Activated CD4-positive, alpha-beta memory T cell treated with anti-CD3 and anti-CD28 coated beads for 36 hours (primary cell): ENCODE measurements at regions not wholly inside any gene's neighbourhood (a gene's known extent, or its start where the extent isn't known, plus 50 kb on each side); places are given as distances from the start of the nearest gene placed in this dataset.
"Not testable (repeated sequence)": the region's sequence is repeated elsewhere in the genome, so short reads cannot be mapped to it uniquely, and the experiment has no call there.

Experiments
- CTCF ChIA-PET: fragments of 350-600 bp; sonication (Branson Sonifier 250); formaldehyde crosslinking; loops from one replicate; lab custom pipeline; 2021; ENCODE audit warnings: antibody characterized with exemption, inconsistent platforms; lab: Charles Lee
- POLR2A ChIA-PET: fragments of 350-600 bp; sonication (Branson Sonifier 250); formaldehyde crosslinking; loops from one replicate; lab custom pipeline; 2021; ENCODE audit warnings: antibody characterized with exemption; lab: Charles Lee
- DNase-seq: peaks from one replicate; pipeline ENCODE4 v3.0.0-alpha.2; 2020
- H3K27ac Mint-ChIP-seq: one replicate; pipeline ENCODE4 v1.8.0; 2021; ENCODE audit warnings: mixed read lengths
- H3K27me3 Mint-ChIP-seq: one replicate; pipeline ENCODE4 v1.8.0; 2021; ENCODE audit warnings: mixed read lengths
- H3K36me3 Mint-ChIP-seq: one replicate; pipeline ENCODE4 v1.8.0; 2021; ENCODE audit warnings: mixed read lengths
- H3K4me1 Mint-ChIP-seq: one replicate; pipeline ENCODE4 v1.8.0; 2021; ENCODE audit warnings: low read depth, mixed read lengths
- H3K4me3 Mint-ChIP-seq: one replicate; pipeline ENCODE4 v1.8.0; 2021; ENCODE audit warnings: mild to moderate bottlenecking, mixed read lengths
- H3K9me3 Mint-ChIP-seq: one replicate; pipeline ENCODE4 v1.8.0; 2021; ENCODE audit warnings: mixed read lengths
- intact Hi-C: fragments of 100-400 bp; cut with micrococcal nuclease; formaldehyde crosslinking; loops from one replicate; pipeline ENCODE4 v1.15.1; 2023

DNA sequence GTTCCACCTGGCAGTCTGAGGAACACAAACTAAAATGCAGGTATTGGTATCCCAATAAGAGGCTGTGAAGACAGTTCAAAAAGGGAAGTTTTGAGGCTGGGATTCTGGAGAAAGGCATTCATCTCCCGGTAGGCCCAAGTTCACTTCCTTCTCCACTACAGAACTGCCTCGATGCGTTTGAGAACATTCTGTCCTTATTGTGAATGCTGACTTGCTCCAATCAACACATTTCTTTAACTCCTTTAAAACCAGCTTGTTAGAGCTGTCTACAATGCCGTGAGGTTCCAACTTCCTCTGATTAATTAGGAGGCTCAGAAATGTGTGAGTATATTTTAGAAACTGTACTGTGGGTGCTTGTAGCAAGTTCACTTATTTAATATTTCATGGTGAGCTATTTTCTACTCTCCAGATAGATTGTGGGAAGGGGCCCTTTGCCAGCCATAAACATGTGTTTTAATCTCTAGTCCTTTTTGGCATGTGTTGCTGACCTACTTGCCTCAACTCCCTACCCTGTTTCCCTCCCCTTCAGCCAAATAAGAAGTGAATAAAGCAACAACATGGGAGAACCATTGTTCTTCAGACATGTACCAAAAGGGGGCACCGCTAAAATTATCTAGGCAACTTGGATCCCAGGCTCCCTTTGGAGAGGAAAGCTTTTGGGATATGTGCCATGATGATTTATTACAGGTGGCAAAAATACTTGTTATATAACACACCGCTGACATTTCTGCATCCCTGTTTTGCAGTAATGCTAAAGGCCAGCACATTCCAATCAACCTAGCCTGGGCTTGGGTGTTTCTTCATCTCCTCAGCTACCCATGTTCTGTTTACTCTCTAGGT, 245.6 kb downstream of the BLID start:
- no peaks in the 10 kb centered on the region for H3K27me3 Mint-ChIP-seq
- CTCF ChIA-PET: no interaction called here
- no peak overlapping the region for H3K4me3 Mint-ChIP-seq
- POLR2A ChIA-PET: no interaction called here
- DNase-seq: no peak
- H3K36me3 Mint-ChIP-seq: no peaks in the 10 kb centered on the region
- H3K9me3 Mint-ChIP-seq: peaks cover 3% of the 10 kb centered on the region
- H3K4me1 Mint-ChIP-seq: no peaks in the 10 kb centered on the region
- no peak overlapping the region for H3K27ac Mint-ChIP-seq
- intact Hi-C loops: no loop called here

- intact Hi-C loops: no loop called here
- no peak for DNase-seq
- no peaks in the 10 kb centered on the region for H3K27me3 Mint-ChIP-seq
- H3K9me3 Mint-ChIP-seq: peaks cover 8% of the 10 kb centered on the region
- H3K4me1 Mint-ChIP-seq: no peaks in the 10 kb centered on the region
- POLR2A ChIA-PET: no interaction called here
- CTCF ChIA-PET: no interaction called here
- H3K36me3 Mint-ChIP-seq: no peaks in the 10 kb centered on the region
- no peak overlapping the region for H3K27ac Mint-ChIP-seq
- no peak overlapping the region for H3K4me3 Mint-ChIP-seq
Measured at GRCh38 chr11:121869478-121869877, 246.5 kb downstream of the BLID start.

DNA sequence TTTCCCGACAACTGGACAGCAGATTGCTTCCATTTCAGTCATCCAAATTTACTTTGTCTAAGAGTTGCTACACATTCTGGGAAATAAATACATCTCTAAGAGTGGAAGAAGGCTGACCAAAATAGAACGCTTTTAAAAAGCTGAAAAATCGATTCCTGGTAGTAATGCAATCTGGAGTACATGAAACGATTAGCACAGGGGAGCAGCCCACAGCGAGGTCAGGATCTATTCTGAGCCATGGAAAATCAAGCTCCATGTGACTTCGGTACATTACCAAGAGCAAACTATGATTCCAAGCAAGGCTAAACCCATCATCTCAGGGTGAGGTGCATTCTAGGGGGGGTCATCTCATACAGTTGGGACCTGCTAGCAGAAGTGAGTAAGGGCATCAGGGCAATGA, 249.3 kb downstream of the BLID start:
- POLR2A ChIA-PET: no interaction called here
- DNase-seq: no peak
- CTCF ChIA-PET: no interaction called here
- Mint-ChIP-seq H3K4me1 (no peaks in the 10 kb centered on the region), H3K36me3 (no peaks in the 10 kb centered on the region), H3K27me3 (no peaks in the 10 kb centered on the region), H3K4me3 (no peak overlapping the region), H3K9me3 (peaks cover 15% of the 10 kb centered on the region), H3K27ac (no peak overlapping the region)
- intact Hi-C loops: no loop called here

DNA sequence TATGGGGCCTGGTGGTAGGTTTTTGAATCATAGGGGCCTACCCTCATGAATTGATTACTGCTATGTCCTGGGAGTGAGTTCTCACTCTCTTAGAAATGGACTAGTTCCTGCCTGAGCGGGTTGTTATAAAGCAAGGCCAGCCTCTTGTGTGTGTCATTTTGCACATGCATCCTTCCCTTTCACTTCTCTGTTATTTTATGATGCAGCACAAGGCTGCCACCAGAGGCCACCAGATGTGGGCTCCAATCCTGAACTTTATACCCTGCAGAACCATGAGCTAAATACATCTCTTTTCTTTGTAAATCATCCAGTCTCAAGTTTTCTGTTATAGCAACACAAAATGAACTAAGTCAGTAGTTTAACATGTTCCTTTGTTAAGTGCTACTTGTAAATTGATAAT, 251.4 kb downstream of the BLID start:
- ChIA-PET CTCF (no interaction called here), POLR2A (no interaction called here)
- Mint-ChIP-seq H3K27ac (no peak overlapping the region), H3K27me3 (no peaks in the 10 kb centered on the region), H3K36me3 (no peaks in the 10 kb centered on the region), H3K4me3 (no peak overlapping the region), H3K9me3 (peaks cover 17% of the 10 kb centered on the region), H3K4me1 (no peaks in the 10 kb centered on the region)
- no peak for DNase-seq
- intact Hi-C loops: no loop called here

- POLR2A ChIA-PET: no interaction called here
- Mint-ChIP-seq H3K36me3 (no peaks in the 10 kb centered on the region), H3K9me3 (peaks cover 17% of the 10 kb centered on the region), H3K27me3 (no peaks in the 10 kb centered on the region), H3K27ac (no peak overlapping the region), H3K4me3 (no peak overlapping the region), H3K4me1 (no peaks in the 10 kb centered on the region)
- intact Hi-C loops: no loop called here
- CTCF ChIA-PET: no interaction called here
- no peak for DNase-seq
Measured at GRCh38 chr11:121863126-121863525, 252.9 kb downstream of the BLID start.

- H3K36me3 Mint-ChIP-seq, H3K4me1 Mint-ChIP-seq, intact Hi-C loops, POLR2A ChIA-PET, H3K27ac Mint-ChIP-seq, H3K27me3 Mint-ChIP-seq, DNase-seq, CTCF ChIA-PET, H3K4me3 Mint-ChIP-seq: not testable (repeated sequence)
- peaks cover 13% of the 10 kb centered on the region for H3K9me3 Mint-ChIP-seq
Measured at GRCh38 chr11:121855138-121855537, 260.9 kb downstream of the BLID start.

GRCh38 chr11:121844016-121844415, 272.0 kb downstream of the BLID start:
- CTCF ChIA-PET: interaction anchor here (0.6 kb wide), 1 partner anchor 615 kb away, joined by 3 read pairs; no protein-coding TSS in a partner anchor
- Mint-ChIP-seq H3K36me3 (no peaks in the 10 kb centered on the region), H3K9me3 (peaks cover 4% of the 10 kb centered on the region), H3K27ac (no peak overlapping the region), H3K27me3 (no peaks in the 10 kb centered on the region), H3K4me1 (no peaks in the 10 kb centered on the region), H3K4me3 (no peak overlapping the region)
- POLR2A ChIA-PET: no interaction called here
- DNase-seq: no peak
- intact Hi-C loops: no loop called here

DNA sequence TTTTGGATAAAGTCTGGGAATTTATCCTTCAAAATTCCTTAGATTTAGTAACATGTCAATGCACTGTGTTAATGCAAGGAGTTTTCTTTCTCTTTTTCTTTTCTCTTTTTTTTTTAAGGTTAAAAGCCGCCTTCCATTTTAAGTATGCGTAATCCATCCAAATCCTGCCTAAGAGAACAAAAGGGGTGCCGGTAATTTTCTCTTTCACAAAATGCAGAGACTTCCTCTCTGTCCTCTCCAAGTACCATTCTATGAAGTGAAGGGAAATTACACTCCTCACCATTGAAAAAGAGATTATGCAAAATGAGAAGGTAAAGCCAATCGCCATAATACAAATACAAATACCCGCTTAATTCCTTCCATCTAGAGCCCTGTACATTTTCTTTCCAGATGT, 273.8 kb downstream of the BLID start:
- Mint-ChIP-seq H3K4me3 (no peak overlapping the region), H3K27ac (no peak overlapping the region), H3K9me3 (peaks cover 7% of the 10 kb centered on the region), H3K27me3 (no peaks in the 10 kb centered on the region), H3K36me3 (no peaks in the 10 kb centered on the region), H3K4me1 (no peaks in the 10 kb centered on the region)
- ChIA-PET CTCF (no interaction called here), POLR2A (no interaction called here)
- DNase-seq: no peak
- intact Hi-C loops: no loop called here

GRCh38 chr11:121841487-121842191, 274.4 kb downstream of the BLID start:
- Mint-ChIP-seq H3K9me3 (peaks cover 7% of the 10 kb centered on the region), H3K27me3 (no peaks in the 10 kb centered on the region), H3K4me1 (no peaks in the 10 kb centered on the region), H3K27ac (no peak overlapping the region), H3K4me3 (no peak overlapping the region), H3K36me3 (no peaks in the 10 kb centered on the region)
- DNase-seq: no peak
- ChIA-PET POLR2A (no interaction called here), CTCF (no interaction called here)
- intact Hi-C loops: no loop called here

- CTCF ChIA-PET: interaction anchor here (0.5 kb wide), 1 partner anchor 13 kb away, joined by 3 read pairs; no protein-coding TSS in a partner anchor
- H3K4me3 Mint-ChIP-seq: no peak overlapping the region
- H3K27me3 Mint-ChIP-seq: no peaks in the 10 kb centered on the region
- DNase-seq: no peak
- intact Hi-C loops: no loop called here
- no peak overlapping the region for H3K27ac Mint-ChIP-seq
- no peaks in the 10 kb centered on the region for H3K4me1 Mint-ChIP-seq
- peaks cover 8% of the 10 kb centered on the region for H3K9me3 Mint-ChIP-seq
- H3K36me3 Mint-ChIP-seq: no peaks in the 10 kb centered on the region
- POLR2A ChIA-PET: no interaction called here
Measured at GRCh38 chr11:121839781-121840180, 276.2 kb downstream of the BLID start.

DNA sequence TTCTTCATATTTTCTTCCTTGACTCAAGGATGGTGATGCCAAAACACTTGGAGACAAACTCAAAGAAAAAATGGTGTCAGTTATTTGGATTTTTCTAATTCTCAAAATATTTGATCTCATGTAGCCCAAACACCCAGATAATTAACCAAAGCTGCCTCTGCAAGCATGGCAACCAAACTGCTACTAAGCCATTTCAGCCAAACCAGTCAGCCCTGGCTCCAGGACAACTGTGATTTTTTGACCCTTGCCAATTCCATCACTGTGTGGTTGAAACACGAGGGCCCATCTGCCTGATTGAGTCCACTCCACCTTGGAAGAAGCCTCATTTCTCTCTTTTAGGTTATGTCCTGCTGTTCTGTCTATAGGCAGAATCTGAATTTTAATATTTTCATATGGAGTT, 277.4 kb downstream of the BLID start:
- no peaks in the 10 kb centered on the region for H3K36me3 Mint-ChIP-seq
- no peak for DNase-seq
- ChIA-PET CTCF (no interaction called here), POLR2A (no interaction called here)
- intact Hi-C loops: no loop called here
- H3K27me3 Mint-ChIP-seq: no peaks in the 10 kb centered on the region
- H3K4me3 Mint-ChIP-seq: no peak overlapping the region
- no peaks in the 10 kb centered on the region for H3K4me1 Mint-ChIP-seq
- H3K27ac Mint-ChIP-seq: no peak overlapping the region
- peaks cover 18% of the 10 kb centered on the region for H3K9me3 Mint-ChIP-seq

GRCh38 chr11:121833970-121834369, 282.0 kb downstream of the BLID start:
- H3K27ac Mint-ChIP-seq: no peak overlapping the region
- H3K9me3 Mint-ChIP-seq: peaks cover 37% of the 10 kb centered on the region

More at GRCh38 chr11:121833970-121834369, 282.0 kb downstream of the BLID start:
- H3K4me3 Mint-ChIP-seq: no peak overlapping the region
- H3K36me3 Mint-ChIP-seq: no peaks in the 10 kb centered on the region
- no peak for DNase-seq
- no peaks in the 10 kb centered on the region for H3K27me3 Mint-ChIP-seq
- no peaks in the 10 kb centered on the region for H3K4me1 Mint-ChIP-seq
- intact Hi-C loops: no loop called here
- POLR2A ChIA-PET: no interaction called here
- CTCF ChIA-PET: interaction anchor here (0.7 kb wide), 1 partner anchor 72 kb away, joined by 3 read pairs; no protein-coding TSS in a partner anchor
